ENCODE measurements at regions not wholly inside any gene's neighbourhood (a gene's known extent, or its start where the extent isn't known, plus 50 kb on each side); places are given as distances from the start of the nearest gene placed in this dataset.
A peak's percentile ranks its signal among the peaks of the same experiment; 100 is the strongest.

DNA sequence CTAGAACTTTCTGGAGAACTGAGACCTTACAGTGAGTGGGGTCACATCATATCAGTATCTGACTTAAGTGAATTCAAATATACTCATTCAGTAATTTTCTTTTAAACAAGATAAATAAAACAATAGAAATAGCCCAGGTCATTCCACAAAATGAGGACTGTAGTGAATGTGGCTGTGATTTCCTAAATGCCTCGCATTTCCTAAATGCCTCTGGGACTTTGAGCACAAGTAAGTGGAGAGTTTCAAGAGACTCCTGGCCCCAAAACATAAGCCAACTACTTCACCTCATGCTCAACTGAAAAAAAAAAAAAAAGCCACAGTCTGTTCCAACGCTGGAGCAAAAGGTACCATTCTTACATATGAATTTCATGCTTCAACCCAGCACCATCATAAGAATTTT lies 81.5 kb downstream of the ZNF281 start:
- no peak for DNase-seq
- in situ Hi-C loops (cut with HindIII; ENCODE audit: low pct_ligation_motif_present, low pct_unique_long_range_greater_than_20kb, low sequenced_read_pairs) = no loop called here

DNA sequence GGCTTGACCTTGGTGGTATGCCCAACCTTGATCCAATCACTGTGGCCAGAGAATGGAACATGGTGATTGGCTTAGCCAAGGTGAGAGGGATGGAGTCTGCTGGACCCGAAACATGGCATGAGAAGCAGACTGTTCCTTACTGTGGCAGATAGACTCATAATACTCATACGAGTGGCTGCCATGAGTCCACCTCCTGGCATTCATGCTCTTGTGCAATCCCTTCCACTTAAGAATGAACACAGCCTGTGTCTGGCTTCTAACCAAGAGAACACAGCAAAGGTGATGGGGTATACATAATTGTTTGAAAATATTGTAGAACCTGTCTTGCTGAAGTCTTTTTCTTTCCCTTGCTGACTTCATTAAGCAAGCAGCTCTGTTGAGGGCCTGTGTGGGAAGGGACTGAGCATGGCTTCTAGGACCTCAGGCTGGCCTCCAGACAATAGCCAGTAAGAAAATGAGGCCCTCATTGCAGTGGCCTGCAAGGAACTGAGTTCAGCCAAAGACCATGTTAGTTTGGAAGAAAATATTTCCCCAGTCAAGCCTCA lies 85.9 kb downstream of the ZNF281 start:
- in situ Hi-C loops (cut with HindIII; ENCODE audit: low pct_ligation_motif_present, low pct_unique_long_range_greater_than_20kb, low sequenced_read_pairs) = no loop called here
- DNase-seq = no peak

DNA sequence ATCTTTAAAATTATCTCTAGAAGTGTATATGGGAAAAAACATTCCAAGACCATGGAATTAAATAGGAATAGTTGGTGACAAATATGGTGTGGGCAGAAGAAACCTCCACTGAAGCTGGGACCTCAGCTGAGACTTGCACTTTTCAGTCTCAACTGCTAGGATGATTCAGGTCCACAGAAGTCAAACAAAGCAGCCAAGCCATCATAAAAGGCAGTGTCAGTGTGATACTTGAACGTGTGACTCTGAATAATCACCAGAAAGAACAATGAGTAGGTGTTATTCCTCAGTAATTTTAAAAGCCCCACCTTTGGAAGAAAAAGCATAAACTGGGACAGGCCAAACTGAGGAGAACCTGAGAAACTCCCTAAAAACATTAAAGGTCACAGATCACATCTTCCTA lies 90.7 kb downstream of the ZNF281 start:
- in situ Hi-C loops (cut with HindIII; ENCODE audit: low pct_ligation_motif_present, low pct_unique_long_range_greater_than_20kb, low sequenced_read_pairs) = no loop called here
- DNase-seq = no peak

DNA sequence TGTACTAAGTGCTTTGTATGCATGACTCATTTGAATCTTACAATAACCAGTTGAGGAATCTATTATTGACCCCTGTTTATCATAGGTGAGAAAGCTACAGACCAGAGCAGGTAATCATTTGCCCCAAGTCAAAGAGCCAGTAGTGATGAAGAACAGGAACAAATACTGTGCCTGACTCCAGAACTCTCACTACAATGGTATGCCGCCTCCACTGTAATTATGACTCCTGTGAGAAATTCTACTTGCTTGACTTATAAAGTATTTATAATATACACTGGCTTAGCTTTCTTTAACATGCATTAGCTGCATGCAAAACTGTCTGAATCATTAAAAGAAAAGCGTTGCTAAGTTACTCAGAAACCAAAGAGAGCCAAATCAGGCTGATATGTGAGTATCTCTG lies 92.6 kb downstream of the ZNF281 start:
- DNase-seq = no peak
- in situ Hi-C loops (cut with HindIII; ENCODE audit: low pct_ligation_motif_present, low pct_unique_long_range_greater_than_20kb, low sequenced_read_pairs) = no loop called here

DNA sequence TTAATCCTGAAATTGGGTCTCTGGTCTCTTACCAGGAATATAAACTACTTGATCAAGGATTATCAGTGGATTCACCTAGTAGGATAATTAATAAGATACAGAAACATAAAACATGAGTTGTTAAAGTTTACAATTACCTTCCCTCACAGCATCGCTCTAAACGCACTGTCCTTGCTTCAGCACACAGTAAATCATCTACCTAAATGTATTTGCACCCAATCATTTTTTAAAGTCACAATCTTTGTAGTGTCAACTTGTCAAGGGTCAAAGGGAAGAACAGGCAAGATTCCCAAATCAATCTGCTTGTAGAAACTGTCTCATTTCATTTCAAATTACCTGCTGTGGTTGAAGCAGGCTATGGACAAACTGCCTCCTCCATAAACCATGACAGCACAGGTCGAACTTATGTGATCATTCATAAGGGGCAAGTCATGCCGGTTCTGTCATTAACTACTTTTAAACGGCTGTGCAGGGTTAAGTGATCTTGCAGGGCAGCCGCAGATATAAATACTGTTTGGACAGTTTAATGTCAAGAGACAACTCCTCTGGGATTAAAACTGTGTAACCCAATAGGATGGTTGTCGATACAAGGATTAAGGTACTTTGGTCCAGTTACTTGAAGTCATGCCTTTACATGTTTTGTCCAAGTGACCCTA lies 93.6 kb downstream of the ZNF281 start:
- in situ Hi-C loops (cut with HindIII; ENCODE audit: low pct_ligation_motif_present, low pct_unique_long_range_greater_than_20kb, low sequenced_read_pairs) = no loop called here
- no peak for DNase-seq

DNA sequence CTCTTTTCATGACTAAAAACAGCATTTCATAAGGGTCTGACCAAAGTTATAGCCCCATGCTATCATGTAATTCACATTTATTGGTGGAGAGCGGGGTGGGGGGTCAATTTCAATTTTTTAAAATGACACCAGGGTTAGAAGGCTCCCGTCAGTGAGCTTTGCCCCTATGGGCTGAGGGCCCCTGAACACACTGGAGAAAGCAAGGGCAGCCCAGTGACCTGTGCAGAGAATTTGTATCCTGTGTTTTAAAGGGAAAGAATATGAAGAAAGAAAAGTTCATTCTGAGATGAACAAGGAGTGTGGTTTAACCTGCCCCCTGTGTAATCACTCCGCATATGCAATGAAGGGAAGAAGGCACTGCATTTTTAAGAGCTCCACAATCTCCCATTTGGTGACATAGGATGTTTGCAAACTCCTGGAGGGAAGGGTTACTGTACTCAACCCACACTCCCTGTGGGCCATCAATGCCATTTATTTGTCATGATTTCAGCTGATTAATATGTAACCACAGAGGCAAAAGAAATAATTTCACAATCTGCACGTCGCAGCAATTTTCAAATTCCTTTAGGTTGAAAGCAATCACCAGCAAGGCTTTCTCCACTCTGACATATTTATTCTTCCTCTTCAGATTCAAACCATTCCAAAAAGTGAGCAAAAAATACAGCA lies 95.6 kb downstream of the ZNF281 start:
- in situ Hi-C loops (cut with HindIII; ENCODE audit: low pct_ligation_motif_present, low pct_unique_long_range_greater_than_20kb, low sequenced_read_pairs) = no loop called here
- DNase-seq = no peak

DNA sequence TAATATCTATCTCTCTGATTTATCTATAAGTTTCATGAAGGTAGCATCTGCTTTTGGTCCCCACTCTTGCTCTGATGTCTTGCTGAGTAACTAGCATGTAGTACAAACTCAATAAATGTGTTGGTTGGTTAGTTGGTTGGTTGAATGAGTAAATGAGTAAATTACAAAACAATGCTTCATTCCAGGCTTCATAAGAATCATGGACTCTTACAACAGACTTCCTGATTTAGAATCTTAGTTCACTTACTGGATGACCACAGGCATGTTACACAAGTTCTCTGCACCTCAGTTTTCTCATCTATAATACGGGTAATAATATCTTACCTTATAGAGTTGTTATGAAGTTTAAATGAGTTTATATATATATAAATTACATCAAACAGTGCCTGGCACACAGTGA lies 98.6 kb downstream of the ZNF281 start:
- no peak for DNase-seq
- in situ Hi-C loops (cut with HindIII; ENCODE audit: low pct_ligation_motif_present, low pct_unique_long_range_greater_than_20kb, low sequenced_read_pairs) = no loop called here

DNA sequence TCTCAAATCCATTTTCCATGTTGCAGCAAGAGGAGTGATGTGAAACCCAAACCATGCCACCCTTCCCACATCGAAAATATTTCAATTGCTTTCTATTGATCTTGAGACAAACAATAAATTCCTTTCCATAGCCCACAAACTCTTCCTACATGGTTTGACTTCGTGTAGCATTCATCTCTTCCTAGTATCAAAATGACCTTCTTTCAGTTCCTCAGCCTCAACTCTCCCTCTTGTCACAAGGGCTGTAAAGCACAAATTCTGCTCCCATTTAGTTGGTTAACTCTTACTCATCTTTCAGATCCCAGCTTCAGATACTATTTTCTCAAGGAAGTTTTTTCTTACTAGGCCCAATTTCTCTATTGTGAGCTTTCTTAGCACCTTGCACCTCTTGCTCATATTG lies 99.0 kb downstream of the ZNF281 start:
- no peak for DNase-seq
- in situ Hi-C loops (cut with HindIII; ENCODE audit: low pct_ligation_motif_present, low pct_unique_long_range_greater_than_20kb, low sequenced_read_pairs) = no loop called here

DNA sequence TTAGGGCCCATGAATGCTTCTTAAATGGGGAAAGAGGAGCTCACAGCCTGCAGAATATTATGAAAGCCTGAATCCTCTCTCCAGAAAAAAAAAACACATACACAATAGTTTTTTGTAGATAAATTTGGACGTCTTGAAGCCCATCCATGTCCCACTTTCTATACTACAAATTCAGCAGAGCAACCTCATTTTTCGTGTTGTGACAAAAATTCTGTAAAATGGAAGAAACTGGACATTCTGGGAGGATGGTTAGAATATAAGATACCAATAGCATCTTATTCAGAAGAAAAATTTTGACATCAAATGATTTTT lies 102.1 kb downstream of the ZNF281 start:
- in situ Hi-C loops (cut with HindIII; ENCODE audit: low pct_ligation_motif_present, low pct_unique_long_range_greater_than_20kb, low sequenced_read_pairs) = no loop called here
- no peak for DNase-seq

DNA sequence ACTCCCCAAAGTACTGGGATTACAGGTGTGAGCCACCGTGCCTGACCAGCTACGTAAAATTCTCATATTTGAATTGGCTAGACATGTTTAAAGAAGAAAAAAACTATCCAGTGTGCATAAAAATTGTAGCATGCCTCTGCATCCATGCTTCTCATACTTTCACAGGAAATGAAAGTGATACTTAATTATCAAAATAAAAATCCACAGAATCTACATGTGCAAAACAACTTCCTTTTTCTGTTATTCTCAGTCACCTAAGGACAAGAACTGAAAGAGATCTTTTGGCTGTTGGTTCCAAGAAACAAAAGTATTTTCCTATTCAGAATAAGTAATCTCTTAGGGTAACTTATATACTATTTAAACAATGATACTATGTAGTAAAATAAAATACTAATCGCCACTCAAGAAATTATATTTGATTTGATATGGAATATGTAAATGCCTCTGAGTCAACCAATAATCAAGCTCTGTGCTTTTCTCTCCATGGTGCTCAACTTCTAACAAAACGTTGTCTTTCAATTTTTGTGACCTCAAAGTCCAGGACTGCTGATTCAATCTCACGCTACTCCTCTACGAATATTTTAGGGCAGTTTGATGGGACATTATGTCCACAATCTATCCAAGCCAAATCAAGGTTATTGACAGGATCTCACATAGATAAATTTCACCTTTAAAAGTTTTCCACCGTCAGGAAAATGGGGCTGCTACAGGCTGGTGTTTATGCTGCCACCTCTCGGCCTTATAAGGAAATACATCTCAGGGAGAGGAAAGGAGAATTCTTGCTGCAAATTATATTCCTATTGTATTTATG lies 102.7 kb downstream of the ZNF281 start:
- in situ Hi-C loops (cut with HindIII; ENCODE audit: low pct_ligation_motif_present, low pct_unique_long_range_greater_than_20kb, low sequenced_read_pairs) = no loop called here
- DNase-seq = peak; percentile 44

DNA sequence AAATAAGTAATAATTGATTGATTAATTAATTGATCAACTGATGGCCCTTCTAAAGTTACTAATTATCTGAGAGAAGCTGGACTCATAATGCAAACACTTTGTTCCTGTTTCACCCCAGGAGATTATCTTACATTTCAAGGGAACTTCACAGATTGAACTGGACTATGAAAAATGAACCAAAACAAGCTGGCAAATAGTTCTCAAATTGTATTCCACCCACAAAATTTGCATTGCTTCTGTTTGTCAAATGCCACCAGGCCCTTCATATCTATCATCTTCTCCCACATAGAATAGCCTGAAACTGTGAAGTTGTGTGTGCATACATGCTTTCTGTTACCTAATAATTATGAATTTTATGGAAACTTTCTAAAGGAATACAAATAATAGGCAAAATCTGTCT lies 104.0 kb downstream of the ZNF281 start:
- no peak for DNase-seq
- in situ Hi-C loops (cut with HindIII; ENCODE audit: low pct_ligation_motif_present, low pct_unique_long_range_greater_than_20kb, low sequenced_read_pairs) = no loop called here

DNA sequence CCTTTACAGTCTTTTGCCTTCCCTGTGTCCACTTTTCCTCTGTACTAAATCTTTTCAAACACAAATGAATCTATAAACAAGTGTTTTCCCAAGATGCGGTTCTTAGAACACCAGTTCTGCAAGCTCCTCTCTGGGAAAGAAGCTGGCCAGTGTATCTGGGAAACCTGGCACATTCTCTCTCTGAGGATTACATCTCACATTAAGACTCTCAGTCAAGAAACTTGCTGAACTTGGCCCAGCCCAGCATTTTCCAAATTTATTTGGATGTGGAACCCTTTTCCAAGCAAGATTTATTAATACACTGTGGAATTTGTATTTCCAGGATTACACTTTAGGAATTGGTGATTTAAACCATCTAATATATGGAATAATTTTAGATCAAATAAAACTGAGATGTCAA lies 105.7 kb downstream of the ZNF281 start:
- no peak for DNase-seq
- in situ Hi-C loops (cut with HindIII; ENCODE audit: low pct_ligation_motif_present, low pct_unique_long_range_greater_than_20kb, low sequenced_read_pairs) = no loop called here

DNA sequence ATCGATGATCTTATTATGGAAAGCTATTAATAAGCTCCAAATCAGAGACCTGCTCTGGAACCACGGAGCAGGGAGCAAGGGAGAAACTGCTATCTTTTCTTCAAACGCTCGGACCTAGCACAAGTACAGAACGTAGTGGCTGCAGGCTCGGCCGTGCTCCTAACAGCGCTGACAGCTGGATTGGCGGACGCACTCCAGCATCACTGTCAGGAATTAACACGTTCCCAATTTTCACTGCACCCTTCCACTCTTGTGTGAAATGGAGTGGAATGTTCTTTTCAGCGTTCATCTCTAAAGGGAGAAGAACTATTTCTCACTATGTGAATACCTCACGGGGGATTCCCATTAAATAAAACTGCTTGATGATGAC lies 106.9 kb downstream of the ZNF281 start:
- in situ Hi-C loops (cut with HindIII; ENCODE audit: low pct_ligation_motif_present, low pct_unique_long_range_greater_than_20kb, low sequenced_read_pairs) = no loop called here
- no peak for DNase-seq

DNA sequence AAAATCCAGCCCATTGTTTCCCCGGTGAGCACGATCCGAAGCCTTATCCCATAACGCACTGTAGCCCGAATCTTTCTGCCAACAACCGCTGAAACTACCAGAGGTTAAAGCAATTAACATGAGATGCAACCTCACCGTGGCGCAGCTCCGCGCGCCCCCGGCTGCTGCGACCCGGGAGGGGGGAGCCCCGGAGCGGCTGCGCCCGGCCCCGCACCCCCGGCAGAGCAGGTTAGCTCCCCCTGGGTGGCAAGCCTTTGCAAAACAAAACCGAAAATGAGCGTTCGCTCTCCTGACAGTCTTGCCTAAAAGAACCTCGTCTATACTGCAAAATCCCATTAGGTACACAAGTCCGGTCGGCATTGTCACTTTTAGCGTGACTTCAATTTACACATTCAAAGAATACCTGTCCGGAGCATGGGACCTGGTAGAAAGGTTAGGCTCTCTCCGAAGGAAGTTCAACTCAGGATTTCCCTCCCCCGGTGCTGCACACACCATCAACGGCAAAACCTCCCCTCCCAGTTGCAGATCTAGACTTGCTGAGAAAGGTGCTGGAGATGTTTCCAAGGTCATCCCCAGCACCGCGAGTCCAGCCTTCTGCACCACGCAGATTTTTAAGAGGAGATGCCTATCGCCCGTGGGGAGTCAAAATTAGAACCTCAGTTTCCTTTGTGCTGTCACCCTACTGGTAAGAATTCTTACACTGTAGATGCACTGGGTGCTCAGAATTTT lies 107.5 kb downstream of the ZNF281 start:
- in situ Hi-C loops (cut with HindIII; ENCODE audit: low pct_ligation_motif_present, low pct_unique_long_range_greater_than_20kb, low sequenced_read_pairs) = no loop called here
- DNase-seq = peak; percentile 61

DNA sequence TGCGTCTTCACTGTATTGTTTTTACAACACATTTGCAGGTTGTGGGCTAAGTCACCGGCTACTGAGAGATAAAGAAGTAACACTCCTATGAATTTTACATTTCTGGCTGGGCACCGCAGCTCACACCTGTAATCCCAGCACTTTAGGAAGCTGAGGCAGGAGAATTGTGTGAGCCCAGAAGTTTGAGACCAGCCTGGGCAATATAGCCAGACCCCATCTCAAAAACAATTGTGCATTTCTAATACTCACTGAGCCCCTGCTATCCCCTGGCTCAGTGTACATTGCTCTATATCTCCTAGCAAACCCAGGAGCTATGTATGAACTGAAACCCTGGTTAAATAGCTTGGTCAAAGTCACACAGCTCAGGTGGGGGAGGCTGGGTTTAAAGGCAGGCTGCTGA lies 108.7 kb downstream of the ZNF281 start:
- no peak for DNase-seq
- in situ Hi-C loops (cut with HindIII; ENCODE audit: low pct_ligation_motif_present, low pct_unique_long_range_greater_than_20kb, low sequenced_read_pairs) = no loop called here

DNA sequence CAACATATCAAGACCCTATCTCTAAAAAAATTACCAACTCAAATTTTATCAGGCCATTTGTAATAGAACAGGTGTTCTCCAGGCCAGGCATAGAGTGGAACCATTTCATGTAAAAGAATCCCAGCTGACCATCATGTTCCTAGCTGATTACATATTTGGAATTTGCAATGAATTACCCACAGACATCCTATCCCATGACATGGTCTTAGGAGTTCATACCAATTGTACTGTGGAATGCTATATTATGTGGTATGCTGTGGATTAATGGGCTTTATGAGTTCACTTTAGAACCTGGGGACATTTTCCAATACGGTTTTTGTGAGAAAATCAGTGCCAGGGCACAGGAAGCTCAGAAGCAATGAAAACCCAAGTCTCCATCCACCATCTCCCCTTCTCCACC lies 110.3 kb downstream of the ZNF281 start:
- in situ Hi-C loops (cut with HindIII; ENCODE audit: low pct_ligation_motif_present, low pct_unique_long_range_greater_than_20kb, low sequenced_read_pairs) = loop anchor here (25.0 kb wide), 1 partner anchor 188 kb away; no protein-coding TSS in a partner anchor

DNA sequence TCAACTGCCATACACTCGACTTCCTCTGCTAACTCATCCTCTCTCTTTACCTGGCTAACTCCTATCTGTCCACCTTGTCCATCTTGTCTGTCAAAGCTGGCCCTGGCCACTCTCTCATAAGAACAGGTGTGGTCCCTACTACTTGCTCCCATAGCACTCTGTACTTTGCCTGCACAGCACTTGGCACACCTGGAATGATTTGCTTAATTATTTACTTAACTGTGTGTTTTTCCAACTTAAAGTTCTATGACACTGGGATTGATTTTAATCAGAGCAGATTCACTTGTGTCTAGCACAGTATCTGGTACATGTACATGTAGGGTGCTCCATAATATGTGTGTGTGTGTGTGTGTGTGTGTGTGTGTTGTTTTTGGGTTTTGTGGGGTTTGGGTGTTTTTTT lies 111.6 kb downstream of the ZNF281 start:
- in situ Hi-C loops (cut with HindIII; ENCODE audit: low pct_ligation_motif_present, low pct_unique_long_range_greater_than_20kb, low sequenced_read_pairs) = loop anchor here (25.0 kb wide), 1 partner anchor 189 kb away; no protein-coding TSS in a partner anchor

More for the DNA sequence above, 110.3 kb downstream of the ZNF281 start:
- DNase-seq = no peak

DNA sequence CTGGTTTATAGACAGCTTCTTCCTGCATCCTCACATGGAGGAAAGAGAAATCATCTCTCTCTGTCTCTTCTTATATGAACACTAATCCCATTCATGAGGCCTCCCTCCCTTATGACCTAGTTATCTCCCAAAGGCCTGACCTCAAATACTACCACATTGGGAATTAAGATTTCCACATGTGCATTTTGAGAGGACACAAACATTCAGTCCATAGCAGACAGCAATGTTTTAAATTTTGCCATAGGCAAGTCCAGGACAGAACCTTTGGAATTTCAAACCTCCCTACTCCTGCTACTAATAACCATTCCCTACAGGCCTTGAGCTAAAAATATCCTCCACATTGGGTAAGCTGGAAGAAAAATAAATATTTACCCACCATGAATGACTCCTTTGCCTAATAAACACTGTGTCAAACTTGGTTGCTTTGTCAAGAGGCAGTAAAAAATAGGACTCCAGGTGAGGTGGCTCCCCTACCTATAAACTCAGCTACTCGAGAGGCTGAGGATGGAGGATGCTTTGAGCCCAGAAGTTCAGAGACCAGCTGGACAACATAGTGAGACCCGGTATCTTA lies 113.7 kb downstream of the ZNF281 start:
- DNase-seq = no peak
- in situ Hi-C loops (cut with HindIII; ENCODE audit: low pct_ligation_motif_present, low pct_unique_long_range_greater_than_20kb, low sequenced_read_pairs) = loop anchor here (25.0 kb wide), 1 partner anchor 191 kb away; no protein-coding TSS in a partner anchor

More for the DNA sequence above, 111.6 kb downstream of the ZNF281 start:
- DNase-seq = no peak

Data from ACHN (cell line).